DMS53 (cell line): ENCODE measurements at regions not wholly inside any gene's neighbourhood (a gene's known extent, or its start where the extent isn't known, plus 50 kb on each side); places are given as distances from the start of the nearest gene placed in this dataset.
"Not testable (repeated sequence)": the region's sequence is repeated elsewhere in the genome, so short reads cannot be mapped to it uniquely, and the experiment has no call there.

Source experiments
- DNase-seq: peaks from one replicate; lab custom pipeline; 2025; lab: John Stamatoyannopoulos, UW

DNA sequence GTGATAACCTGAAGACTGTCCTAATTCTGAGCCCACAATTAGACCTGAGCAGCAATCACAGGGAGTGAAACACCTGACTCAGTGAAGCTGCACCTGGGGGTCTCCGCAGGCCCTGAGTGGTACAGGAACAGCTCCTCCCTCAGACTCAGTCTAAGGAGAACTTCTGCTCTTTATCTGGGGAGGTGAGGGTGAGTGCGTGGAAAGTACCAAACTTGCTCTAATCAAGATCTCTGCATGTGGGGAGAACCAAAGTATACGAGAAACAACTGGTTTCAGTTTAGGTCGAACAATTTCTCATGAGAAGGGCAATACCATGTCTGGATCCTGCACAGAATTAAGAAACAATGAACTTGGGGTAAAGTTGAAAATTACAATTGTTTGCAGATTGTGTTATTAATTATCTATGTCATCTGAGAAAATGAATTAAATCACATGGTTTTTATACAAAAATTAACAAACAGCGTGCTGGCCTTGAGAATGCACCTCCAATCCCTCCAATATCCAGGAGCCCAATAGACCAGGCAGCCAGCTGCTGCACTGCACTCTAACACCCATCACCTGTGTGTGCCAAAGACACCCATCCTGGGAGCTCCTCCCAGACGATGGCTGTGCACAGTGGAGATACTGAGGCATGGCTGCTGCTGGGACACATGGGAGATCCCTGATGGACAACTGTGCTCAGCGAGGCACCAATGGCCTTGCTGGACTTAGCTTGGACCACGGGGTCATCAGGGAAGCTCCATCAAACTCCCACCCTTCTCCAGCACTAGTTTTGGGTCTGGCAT, 828.8 kb downstream of the TMEM121 start:
- not testable (repeated sequence) for DNase-seq

DNA sequence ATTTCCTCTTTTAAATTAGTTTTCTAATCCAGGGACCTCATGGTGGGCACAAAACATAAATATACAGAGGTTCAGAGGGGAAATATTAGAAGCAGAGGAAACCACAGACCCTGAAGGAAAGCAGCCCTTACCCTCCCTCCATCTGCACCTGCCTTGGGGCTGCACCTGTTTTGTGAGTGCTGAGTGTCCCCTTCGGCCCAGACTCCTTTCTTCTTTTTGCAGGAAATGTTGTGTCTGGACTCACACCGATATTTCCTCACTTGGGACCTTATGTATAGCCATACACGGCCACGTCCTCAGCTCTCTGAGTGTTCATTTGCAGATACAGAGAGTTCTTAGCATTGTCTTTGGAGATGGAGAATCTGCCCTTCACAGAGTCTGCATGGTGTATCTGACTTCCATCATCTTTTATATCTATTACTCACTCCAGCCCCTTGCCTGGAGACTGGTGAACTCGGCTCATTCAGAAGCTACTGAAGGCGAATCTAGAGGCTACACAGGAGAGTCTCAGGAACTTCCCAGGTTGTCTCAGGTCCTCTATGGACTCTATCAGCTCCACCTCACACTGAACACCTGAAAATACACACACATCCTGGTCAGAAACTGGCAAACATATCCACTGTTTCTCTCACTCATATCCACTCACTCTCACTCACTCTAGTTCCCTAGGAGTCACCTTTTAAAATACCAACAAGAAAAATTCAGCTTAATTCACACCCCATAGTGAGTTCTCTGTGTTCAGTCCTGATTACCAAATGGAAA, 829.7 kb downstream of the TMEM121 start:
- not testable (repeated sequence) for DNase-seq

DNA sequence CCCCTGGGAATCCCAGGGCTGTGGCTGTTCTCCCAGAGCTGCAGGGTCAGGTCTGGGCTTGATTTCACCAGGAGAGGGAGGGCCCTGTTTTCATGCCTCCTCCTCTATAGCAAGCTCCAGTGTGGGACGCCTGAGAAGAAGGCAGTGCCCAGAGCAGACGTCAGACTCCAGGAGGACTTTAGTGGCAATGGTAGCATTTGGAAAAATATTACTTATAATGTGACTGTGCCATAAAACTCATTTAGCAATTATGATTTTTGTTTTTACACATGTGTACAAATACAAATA, 830.2 kb downstream of the TMEM121 start:
- not testable (repeated sequence) for DNase-seq

DNA sequence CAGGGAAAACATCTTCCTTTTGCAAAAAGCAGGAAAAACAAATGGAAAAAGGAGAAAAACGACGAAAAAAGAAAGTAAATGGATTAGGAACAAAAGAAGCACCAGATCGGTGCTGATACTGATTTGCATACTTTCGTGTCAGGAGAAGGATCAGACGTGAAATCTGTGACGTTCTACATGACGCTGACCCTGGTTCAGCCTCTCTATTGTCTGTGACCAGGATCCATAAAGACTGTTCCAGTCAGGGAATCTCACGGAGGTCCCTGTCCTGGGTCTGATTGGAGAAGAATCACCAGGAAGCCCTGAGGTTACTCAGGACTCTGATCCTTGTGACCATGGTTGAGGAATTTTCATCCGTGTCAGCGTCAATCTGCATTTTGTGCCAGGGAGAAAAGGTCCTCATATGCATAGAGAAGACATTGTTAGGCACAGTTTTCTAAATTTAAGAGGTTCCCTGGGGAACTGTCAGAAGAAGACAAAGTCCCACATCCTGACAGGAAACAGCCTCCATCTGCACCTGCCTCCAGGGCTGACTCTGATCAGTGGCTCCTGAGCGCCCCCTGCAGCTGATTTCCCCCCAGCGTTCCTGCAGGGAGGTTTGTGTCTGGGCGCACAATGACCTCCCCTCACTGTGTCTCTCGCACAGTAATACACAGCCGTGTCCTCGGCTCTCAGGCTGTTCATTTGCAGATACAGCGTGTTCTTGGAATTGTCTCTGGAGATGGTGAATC, 832.9 kb downstream of the TMEM121 start:
- DNase-seq: not testable (repeated sequence)

DNA sequence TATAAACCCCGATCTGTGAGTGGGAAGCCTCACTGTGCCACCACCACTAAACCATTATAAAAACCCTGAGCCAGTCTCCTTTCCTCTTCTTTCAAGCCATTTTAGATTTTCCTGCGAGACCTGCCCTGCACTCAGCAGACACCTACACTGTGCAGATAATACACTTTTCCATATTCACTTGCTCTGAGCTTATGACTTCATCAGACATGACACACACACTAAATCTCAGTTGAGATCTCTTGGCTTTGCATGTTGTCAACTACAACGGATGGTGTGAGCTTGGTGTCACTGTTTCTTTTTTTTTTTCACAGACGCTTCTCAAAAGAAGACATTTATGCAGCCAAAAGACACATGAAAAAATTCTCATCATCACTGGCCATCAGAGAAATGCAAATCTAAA, 839.0 kb downstream of the TMEM121 start:
- DNase-seq: not testable (repeated sequence)

- not testable (repeated sequence) for DNase-seq
These were observed 839.5 kb downstream of the TMEM121 start for GRCh38 chr14:106365894-106366293.

DNA sequence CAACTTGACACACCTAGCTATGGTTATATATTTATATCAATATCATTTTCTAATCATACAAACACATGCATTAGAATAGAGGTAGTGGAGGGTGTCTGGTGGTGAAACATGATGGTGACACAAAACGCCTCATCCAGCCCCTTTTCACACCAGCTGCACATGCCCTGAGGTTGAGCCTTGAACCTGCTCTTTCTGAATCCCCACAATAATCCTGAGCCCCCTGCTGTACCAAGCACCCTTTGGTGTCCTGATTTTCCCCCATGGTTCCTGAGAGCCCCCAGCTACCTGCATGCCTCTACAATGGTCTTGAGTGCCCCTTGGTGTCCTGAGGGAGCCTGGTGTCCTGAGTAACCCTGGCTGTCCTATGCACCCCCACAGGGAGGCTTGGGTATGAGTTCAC, 840.6 kb downstream of the TMEM121 start:
- DNase-seq: not testable (repeated sequence)

DNA sequence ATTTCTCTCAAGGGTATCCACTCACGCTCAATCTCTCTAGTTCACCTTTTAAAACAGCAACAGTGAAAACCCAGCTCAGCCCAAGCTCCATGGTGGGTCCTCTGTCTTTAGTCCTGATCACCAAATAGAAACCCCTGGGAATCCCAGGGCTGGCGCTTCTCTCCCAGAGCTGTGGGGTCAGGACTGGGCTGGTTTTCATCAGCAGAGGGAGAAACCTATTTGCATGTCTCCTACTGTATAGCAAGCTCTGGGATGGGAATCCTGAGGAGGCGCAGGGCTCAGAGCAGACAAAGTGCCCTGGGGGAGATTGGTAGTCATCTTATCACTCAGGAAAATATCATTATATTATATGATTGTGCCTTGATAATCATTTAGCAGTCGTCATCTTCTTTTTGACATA, 843.1 kb downstream of the TMEM121 start:
- not testable (repeated sequence) for DNase-seq

DNA sequence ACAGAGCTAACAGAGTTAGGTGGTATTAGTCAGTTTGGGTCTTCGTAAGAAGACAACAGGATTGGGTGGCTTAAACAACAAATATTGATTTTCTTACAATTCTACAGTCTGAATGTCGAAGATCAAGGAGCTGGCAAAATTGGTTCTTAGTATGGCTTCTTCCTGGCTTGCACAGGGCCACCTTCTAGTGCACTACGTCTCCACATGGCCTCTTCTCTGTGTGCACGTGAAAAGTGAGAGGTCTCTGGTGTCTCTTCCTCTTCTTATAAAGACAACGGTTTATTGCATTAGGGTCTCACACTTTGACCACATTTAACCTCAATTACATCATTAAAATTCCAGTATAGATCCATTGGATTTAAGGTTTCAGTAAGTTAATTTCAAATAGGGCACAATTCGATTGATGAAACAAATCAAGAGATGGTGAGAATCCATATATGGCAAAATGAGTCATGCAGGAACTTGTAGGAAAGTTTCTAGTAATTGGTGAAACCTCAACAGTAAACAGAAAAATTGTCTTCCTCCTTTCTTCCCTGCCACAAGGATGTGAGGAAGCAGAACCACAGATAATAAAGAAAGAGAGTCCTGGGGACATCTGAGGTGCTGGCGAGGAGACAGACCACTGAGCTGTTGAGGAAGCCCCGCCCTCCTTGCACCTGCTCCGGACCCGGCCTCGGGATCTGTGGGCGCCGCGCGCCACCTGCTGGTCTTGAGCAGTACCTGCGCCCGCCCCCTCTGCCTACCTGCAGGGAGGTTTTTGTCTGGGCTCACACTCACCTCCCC, 846.7 kb downstream of the TMEM121 start:
- peak; percentile 66 for DNase-seq

- DNase-seq: not testable (repeated sequence)
These were observed 847.3 kb downstream of the TMEM121 start for GRCh38 chr14:106373653-106374110.

DNA sequence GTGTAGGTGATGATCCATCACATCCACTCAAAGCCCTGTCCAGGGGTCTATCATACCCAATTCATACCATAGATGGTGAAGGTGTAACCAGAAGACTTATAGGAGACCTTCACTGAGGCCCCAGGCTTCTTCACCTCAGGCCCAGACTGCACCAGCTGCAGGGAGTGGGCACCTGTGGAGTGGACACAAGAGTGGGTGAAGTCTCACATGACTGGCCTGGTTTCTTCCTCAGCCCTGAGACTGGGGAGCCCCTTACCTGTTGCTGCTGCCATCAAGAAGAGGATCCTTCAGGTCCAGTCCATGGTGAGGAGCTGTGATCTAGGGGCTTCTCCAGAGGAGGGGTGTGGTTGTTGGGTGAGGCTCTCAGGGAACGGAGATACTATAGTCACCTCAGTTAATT, 851.0 kb downstream of the TMEM121 start:
- DNase-seq: no peak

GRCh38 chr14:106378191-106378590, 851.8 kb downstream of the TMEM121 start:
- peak; percentile 3 for DNase-seq

GRCh38 chr14:106380740-106381139, 854.4 kb downstream of the TMEM121 start:
- no peak for DNase-seq

- DNase-seq: not testable (repeated sequence)
These were observed 862.8 kb downstream of the TMEM121 start for GRCh38 chr14:106389186-106389585.

DNA sequence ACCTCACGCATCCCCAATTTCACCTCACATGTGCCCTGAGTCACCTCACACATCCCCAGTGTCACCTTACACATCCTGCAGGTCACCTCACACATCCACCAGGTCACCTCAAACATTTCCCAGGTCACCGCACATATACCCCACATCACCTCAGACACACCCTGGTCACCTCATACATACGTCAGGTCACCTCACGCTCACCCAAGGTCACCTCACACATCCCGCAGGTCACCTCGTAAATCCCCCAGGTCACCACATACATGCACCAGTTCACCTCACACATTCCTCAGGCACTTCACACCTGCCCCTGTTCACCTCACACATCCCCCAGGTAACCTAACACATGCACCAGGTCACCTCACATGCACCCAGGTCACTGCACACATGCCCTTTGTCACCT, 864.0 kb downstream of the TMEM121 start:
- DNase-seq: no peak

- DNase-seq: no peak
These were observed 864.6 kb downstream of the TMEM121 start for GRCh38 chr14:106390947-106391346.

DNA sequence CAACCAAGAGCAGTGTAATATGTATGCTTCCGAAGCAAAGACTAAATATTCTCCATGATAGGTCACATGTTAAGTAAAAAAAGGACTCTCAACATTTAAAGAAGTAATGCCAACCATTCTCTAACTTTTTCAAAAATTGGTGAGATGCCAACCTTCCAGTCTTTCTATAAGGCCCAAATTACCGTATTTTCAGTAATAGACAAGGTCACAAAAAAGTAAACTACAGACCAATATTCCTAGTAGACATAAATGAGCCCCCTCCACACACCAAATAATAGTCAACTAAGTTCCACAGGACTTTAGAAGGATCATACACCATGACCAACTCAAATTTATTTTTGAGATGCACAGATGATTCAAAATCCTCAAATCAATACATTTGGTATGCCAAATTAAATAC, 867.4 kb downstream of the TMEM121 start:
- DNase-seq: no peak

GRCh38 chr14:106395456-106396050, 869.2 kb downstream of the TMEM121 start:
- no peak for DNase-seq

- no peak for DNase-seq
These were observed 870.6 kb downstream of the TMEM121 start for GRCh38 chr14:106396999-106397398.

GRCh38 chr14:106398931-106399331, 872.5 kb downstream of the TMEM121 start:
- DNase-seq: not testable (repeated sequence)

DNA sequence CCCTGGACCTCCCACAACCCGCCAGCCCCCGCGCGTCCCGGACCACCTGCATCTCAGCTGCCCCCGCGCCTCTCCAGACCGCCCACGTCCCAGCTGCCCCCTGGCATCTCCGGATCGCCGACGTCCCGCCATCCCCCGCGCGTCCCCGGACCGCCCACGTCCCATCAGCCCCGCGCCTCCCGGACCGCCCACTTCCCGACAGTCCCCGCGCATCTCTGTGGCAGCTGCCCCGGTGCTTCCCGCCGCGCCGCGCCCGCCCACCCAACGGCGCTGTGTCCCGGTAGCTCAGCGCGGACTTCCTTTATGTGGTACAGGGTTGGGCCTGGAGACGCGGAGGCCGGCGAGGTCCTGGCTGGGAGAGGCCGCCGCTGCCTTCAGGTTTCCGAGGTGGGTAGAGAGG, 874.9 kb downstream of the TMEM121 start:
- DNase-seq: not testable (repeated sequence)
